ENCODE measurements at regions not wholly inside any gene's neighbourhood (a gene's known extent, or its start where the extent isn't known, plus 50 kb on each side); places are given as distances from the start of the nearest gene placed in this dataset.

GRCh38 chr2:121058852-121059558 lies 226.0 kb downstream of the TFCP2L1 start:
- no peaks in the 10 kb centered on the region for H3K9me2 ChIP-seq (replicated peaks; ENCODE audit: insufficient read depth)
- H4K20me1 ChIP-seq (ENCODE audit: insufficient read depth, poor library complexity, severe bottlenecking), result no peaks in the 10 kb centered on the region
- no peak for DNase-seq (ENCODE audit: low spot score)
- WGBS (ENCODE audit: low lambda C conversion rate, missing lambda C conversion rate), result 73% methylated on average over 15 of the region's 15 CpGs
- H3K79me2 ChIP-seq, result no peaks in the 10 kb centered on the region
- H3K27ac ChIP-seq, result no peak overlapping the region
- TF ChIP-seq EZH2phosphoT487 (IDR thresholded peaks at IDR 0.05; ENCODE audit: low read depth, severe bottlenecking, unreplicated experiment) (no peak), CTCF (IDR thresholded peaks at IDR 0.05; ENCODE audit: poor library complexity) (no peak), EZH2 (IDR thresholded peaks at IDR 0.05; ENCODE audit: borderline replicate concordance) (no peak)
- H3K27me3 ChIP-seq, result peaks cover 6% of the 10 kb centered on the region
- H3K36me3 ChIP-seq (replicated peaks; ENCODE audit: insufficient read depth, low read depth), result no peaks in the 10 kb centered on the region
- no peak overlapping the region for H3K4me3 ChIP-seq
- no peak overlapping the region for H3K4me2 ChIP-seq
- no peak overlapping the region for H2AFZ ChIP-seq
- no peaks in the 10 kb centered on the region for H3K4me1 ChIP-seq (ENCODE audit: insufficient read depth)
- H3K9me3 ChIP-seq (ENCODE audit: low read depth), result no peaks in the 10 kb centered on the region

- Histone ChIP-seq H4K20me1 (ENCODE audit: insufficient read depth, poor library complexity, severe bottlenecking) (no peaks in the 10 kb centered on the region), H2AFZ (no peak overlapping the region), H3K9me3 (ENCODE audit: low read depth) (no peaks in the 10 kb centered on the region), H3K27me3 (peaks cover 12% of the 10 kb centered on the region), H3K36me3 (replicated peaks; ENCODE audit: insufficient read depth, low read depth) (no peaks in the 10 kb centered on the region), H3K4me2 (no peak overlapping the region), H3K27ac (no peak overlapping the region), H3K79me2 (no peaks in the 10 kb centered on the region), H3K4me3 (no peak overlapping the region), H3K4me1 (ENCODE audit: insufficient read depth) (no peaks in the 10 kb centered on the region), H3K9me2 (replicated peaks; ENCODE audit: insufficient read depth) (no peaks in the 10 kb centered on the region)
- TF ChIP-seq EZH2 (IDR thresholded peaks at IDR 0.05; ENCODE audit: borderline replicate concordance), result no peak
- no peak for TF ChIP-seq EZH2phosphoT487 (IDR thresholded peaks at IDR 0.05; ENCODE audit: low read depth, severe bottlenecking, unreplicated experiment)
- TF ChIP-seq CTCF (IDR thresholded peaks at IDR 0.05; ENCODE audit: poor library complexity), result no peak
- 94% methylated on average over 9 of the region's 9 CpGs for WGBS (ENCODE audit: low lambda C conversion rate, missing lambda C conversion rate)
- no peak for DNase-seq (ENCODE audit: low spot score)
Observed at GRCh38 chr2:121059651-121060649, 225.1 kb downstream of the TFCP2L1 start.

- peaks cover 16% of the 10 kb centered on the region for H3K27me3 ChIP-seq
- H3K9me3 ChIP-seq (ENCODE audit: low read depth), result no peaks in the 10 kb centered on the region
- H4K20me1 ChIP-seq (ENCODE audit: insufficient read depth, poor library complexity, severe bottlenecking), result no peaks in the 10 kb centered on the region
- no peaks in the 10 kb centered on the region for H3K36me3 ChIP-seq (replicated peaks; ENCODE audit: insufficient read depth, low read depth)
- H2AFZ ChIP-seq, result no peak overlapping the region
- 70% methylated on average over 9 of the region's 9 CpGs for WGBS (ENCODE audit: low lambda C conversion rate, missing lambda C conversion rate)
- no peak for DNase-seq (ENCODE audit: low spot score)
- H3K4me1 ChIP-seq (ENCODE audit: insufficient read depth), result no peaks in the 10 kb centered on the region
- TF ChIP-seq CTCF (IDR thresholded peaks at IDR 0.05; ENCODE audit: poor library complexity) (no peak), EZH2 (IDR thresholded peaks at IDR 0.05; ENCODE audit: borderline replicate concordance) (no peak), EZH2phosphoT487 (IDR thresholded peaks at IDR 0.05; ENCODE audit: low read depth, severe bottlenecking, unreplicated experiment) (no peak)
- no peaks in the 10 kb centered on the region for H3K79me2 ChIP-seq
- H3K9me2 ChIP-seq (replicated peaks; ENCODE audit: insufficient read depth), result no peaks in the 10 kb centered on the region
- H3K4me2 ChIP-seq, result no peak overlapping the region
- H3K4me3 ChIP-seq, result no peak overlapping the region
- H3K27ac ChIP-seq, result no peak overlapping the region
Observed at GRCh38 chr2:121061633-121062032, 223.4 kb downstream of the TFCP2L1 start.
